ENCODE measurements at regions not wholly inside any gene's neighbourhood (a gene's known extent, or its start where the extent isn't known, plus 50 kb on each side); places are given as distances from the start of the nearest gene placed in this dataset.

DNA sequence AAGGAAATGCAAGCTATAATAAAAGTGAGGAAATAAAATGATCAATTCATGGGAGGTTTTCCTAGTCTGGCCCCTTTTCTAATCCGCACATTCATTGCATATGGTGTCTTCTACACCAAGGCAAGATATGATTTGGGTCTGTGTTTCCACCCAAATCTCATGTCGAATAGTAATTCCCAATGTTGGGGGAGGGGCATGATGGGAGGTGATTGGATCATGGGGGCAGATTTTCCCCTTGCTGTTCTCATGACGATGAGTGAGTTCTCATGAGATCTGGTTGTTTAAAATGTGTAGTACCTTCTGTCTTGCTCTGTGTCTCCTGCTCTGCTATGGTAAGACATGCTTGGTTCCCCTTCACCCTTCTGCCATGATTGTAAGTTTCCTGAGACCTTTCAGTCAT, 315.4 kb downstream of the CYRIA start:
- TF ChIP-seq, protein P1, sequence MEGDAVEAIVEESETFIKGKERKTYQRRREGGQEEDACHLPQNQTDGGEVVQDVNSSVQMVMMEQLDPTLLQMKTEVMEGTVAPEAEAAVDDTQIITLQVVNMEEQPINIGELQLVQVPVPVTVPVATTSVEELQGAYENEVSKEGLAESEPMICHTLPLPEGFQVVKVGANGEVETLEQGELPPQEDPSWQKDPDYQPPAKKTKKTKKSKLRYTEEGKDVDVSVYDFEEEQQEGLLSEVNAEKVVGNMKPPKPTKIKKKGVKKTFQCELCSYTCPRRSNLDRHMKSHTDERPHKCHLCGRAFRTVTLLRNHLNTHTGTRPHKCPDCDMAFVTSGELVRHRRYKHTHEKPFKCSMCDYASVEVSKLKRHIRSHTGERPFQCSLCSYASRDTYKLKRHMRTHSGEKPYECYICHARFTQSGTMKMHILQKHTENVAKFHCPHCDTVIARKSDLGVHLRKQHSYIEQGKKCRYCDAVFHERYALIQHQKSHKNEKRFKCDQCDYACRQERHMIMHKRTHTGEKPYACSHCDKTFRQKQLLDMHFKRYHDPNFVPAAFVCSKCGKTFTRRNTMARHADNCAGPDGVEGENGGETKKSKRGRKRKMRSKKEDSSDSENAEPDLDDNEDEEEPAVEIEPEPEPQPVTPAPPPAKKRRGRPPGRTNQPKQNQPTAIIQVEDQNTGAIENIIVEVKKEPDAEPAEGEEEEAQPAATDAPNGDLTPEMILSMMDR (IDR thresholded peaks at IDR 0.05), result no peak
- TF ChIP-seq POLR2A (IDR thresholded peaks at IDR 0.05), result no peak

Measured in thyroid gland (tissue), 4 donors.